ENCODE measurements at regions not wholly inside any gene's neighbourhood (a gene's known extent, or its start where the extent isn't known, plus 50 kb on each side); places are given as distances from the start of the nearest gene placed in this dataset.

GRCh38 chr3:24846286-24846860, 351.7 kb upstream of the THRB start:
- TF ChIP-seq CTCF (IDR thresholded peaks at IDR 0.05) (no peak), ZFX (IDR thresholded peaks at IDR 0.05; ENCODE audit: borderline replicate concordance) (no peak)
- H3K27ac ChIP-seq = no peak overlapping the region

GRCh38 chr3:24850245-24850644, 355.6 kb upstream of the THRB start:
- TF ChIP-seq CTCF (IDR thresholded peaks at IDR 0.05) = no peak
- TF ChIP-seq ZFX (IDR thresholded peaks at IDR 0.05; ENCODE audit: borderline replicate concordance) = no peak

GRCh38 chr3:24853685-24854490, 359.2 kb upstream of the THRB start:
- TF ChIP-seq ZFX (IDR thresholded peaks at IDR 0.05; ENCODE audit: borderline replicate concordance) (no peak), CTCF (IDR thresholded peaks at IDR 0.05) (no peak)
- H3K27ac ChIP-seq = peak overlapping the region; percentile 75

More at GRCh38 chr3:24850245-24850644, 355.6 kb upstream of the THRB start:
- no peak overlapping the region for H3K27ac ChIP-seq

- TF ChIP-seq CTCF (IDR thresholded peaks at IDR 0.05) (no peak), ZFX (IDR thresholded peaks at IDR 0.05; ENCODE audit: borderline replicate concordance) (no peak)
- peak overlapping the region; percentile 75 for H3K27ac ChIP-seq
These were observed 360.1 kb upstream of the THRB start for GRCh38 chr3:24854748-24855147.

GRCh38 chr3:24857945-24858344, 363.3 kb upstream of the THRB start:
- TF ChIP-seq ZFX (IDR thresholded peaks at IDR 0.05; ENCODE audit: borderline replicate concordance) (no peak), CTCF (IDR thresholded peaks at IDR 0.05) (no peak)
- no peak overlapping the region for H3K27ac ChIP-seq

GRCh38 chr3:24863215-24863614, 368.6 kb upstream of the THRB start:
- H3K27ac ChIP-seq = no peak overlapping the region
- no peak for TF ChIP-seq ZFX (IDR thresholded peaks at IDR 0.05; ENCODE audit: borderline replicate concordance)
- TF ChIP-seq CTCF (IDR thresholded peaks at IDR 0.05) = no peak

GRCh38 chr3:24867783-24868182, 373.1 kb upstream of the THRB start:
- no peak overlapping the region for H3K27ac ChIP-seq
- no peak for TF ChIP-seq CTCF (IDR thresholded peaks at IDR 0.05)
- TF ChIP-seq ZFX (IDR thresholded peaks at IDR 0.05; ENCODE audit: borderline replicate concordance) = no peak
